ENCODE measurements at regions not wholly inside any gene's neighbourhood (a gene's known extent, or its start where the extent isn't known, plus 50 kb on each side); places are given as distances from the start of the nearest gene placed in this dataset.

DNA sequence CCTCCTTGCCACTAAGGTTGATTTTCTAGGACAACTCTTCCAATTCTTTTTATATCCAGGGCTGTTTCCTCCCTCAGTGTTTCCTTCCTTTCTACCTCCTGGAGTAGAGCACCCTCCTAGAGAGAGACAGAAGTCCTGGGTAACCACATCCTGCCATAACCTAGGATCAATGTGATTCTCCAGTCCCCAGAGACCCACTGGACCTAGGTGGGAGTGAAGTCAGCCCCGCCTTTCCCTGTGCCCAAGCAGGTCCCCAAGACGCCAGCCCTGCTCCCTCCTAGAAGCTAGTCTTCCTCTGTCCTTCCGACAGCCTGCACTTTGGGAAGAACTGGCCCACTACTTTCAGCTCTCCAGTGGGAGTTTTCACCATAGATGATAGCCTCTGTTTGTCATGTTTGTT lies 166.8 kb upstream of the PLEKHG7 start:
- CTCF ChIA-PET, result no interaction called here

DNA sequence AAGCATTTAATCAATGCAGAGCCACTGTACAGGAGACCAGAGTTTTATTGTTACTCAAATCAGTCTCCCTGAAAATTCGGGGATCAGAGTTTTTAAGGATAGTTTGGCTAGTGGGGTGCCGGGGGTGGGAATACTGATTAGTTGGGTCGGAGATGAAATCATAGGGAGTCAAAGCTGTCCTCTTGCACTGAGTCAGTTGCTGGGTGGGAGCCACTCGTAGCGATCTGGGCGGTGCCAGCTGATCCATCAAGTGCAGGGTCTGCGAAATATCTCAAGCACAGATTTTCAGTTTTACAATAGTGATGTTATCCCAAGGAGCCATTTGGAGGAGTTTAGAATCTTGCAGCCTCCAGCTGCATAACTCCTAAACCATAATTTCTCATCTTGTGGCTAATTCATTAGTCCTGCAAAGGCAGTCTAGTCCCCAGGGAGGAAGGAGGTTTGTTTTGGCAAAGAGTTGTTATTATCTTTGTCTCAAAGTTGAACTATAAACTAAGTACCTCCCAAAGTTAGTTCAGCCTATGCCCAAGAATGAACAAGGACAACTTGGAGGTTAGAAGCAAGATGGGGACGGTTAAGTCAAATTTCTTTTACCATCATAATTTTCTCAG lies 169.4 kb upstream of the PLEKHG7 start:
- no peaks in the 10 kb centered on the region for H3K36me3 ChIP-seq (ENCODE audit: control insufficient read depth, insufficient read depth, low read length)
- H3K27ac Mint-ChIP-seq (ENCODE audit: unreplicated experiment), result no peak overlapping the region
- ChIA-PET CTCF (no interaction called here), POLR2A (no interaction called here)
- H3K27me3 Mint-ChIP-seq (ENCODE audit: insufficient read depth, unreplicated experiment), result no peaks in the 10 kb centered on the region
- intact Hi-C loops (cut with micrococcal nuclease; ENCODE audit: unreplicated experiment), result no loop called here
- H3K9me3 Mint-ChIP-seq (ENCODE audit: unreplicated experiment), result no peaks in the 10 kb centered on the region
- BruUV-seq (replicated peaks), result no TSS peak
- no peaks in the 10 kb centered on the region for H3K36me3 Mint-ChIP-seq (ENCODE audit: insufficient read depth, unreplicated experiment)
- DNase-seq, result no peak
- no peak for TF ChIP-seq CTCF (IDR thresholded peaks at IDR 0.05; ENCODE audit: insufficient read depth in 1 of 2, low read depth in 1 of 2, low read length in 1 of 2, severe bottlenecking in 1 of 2, unreplicated experiment in 1 of 2)
- no peaks in the 10 kb centered on the region for H3K9me3 ChIP-seq
- no peak overlapping the region for H3K4me3 ChIP-seq (ENCODE audit: low read depth, low read length)
- no peaks in the 10 kb centered on the region; the same call in 1 of the 2 replicates for H3K27me3 ChIP-seq (replicated peaks; ENCODE audit: control insufficient read depth, insufficient read depth, low read length)
- H3K4me1 ChIP-seq, result no peaks in the 10 kb centered on the region
- H3K4me3 Mint-ChIP-seq (ENCODE audit: unreplicated experiment), result no peak overlapping the region
- no peaks in the 10 kb centered on the region for H3K4me1 Mint-ChIP-seq (ENCODE audit: low read depth, unreplicated experiment)

More for the DNA sequence above, 166.8 kb upstream of the PLEKHG7 start:
- H3K36me3 ChIP-seq (ENCODE audit: control insufficient read depth, insufficient read depth, low read length), result no peaks in the 10 kb centered on the region
- DNase-seq, result no peak
- no peak overlapping the region for H3K4me3 ChIP-seq (ENCODE audit: low read depth, low read length)
- no peaks in the 10 kb centered on the region for H3K36me3 Mint-ChIP-seq (ENCODE audit: insufficient read depth, unreplicated experiment)
- H3K27ac Mint-ChIP-seq (ENCODE audit: unreplicated experiment), result no peak overlapping the region
- POLR2A ChIA-PET, result no interaction called here
- no peaks in the 10 kb centered on the region for H3K27me3 Mint-ChIP-seq (ENCODE audit: insufficient read depth, unreplicated experiment)
- intact Hi-C loops (cut with micrococcal nuclease; ENCODE audit: unreplicated experiment), result no loop called here
- no TSS peak for BruUV-seq (replicated peaks)
- no peaks in the 10 kb centered on the region for H3K4me1 Mint-ChIP-seq (ENCODE audit: low read depth, unreplicated experiment)
- H3K27me3 ChIP-seq (replicated peaks; ENCODE audit: control insufficient read depth, insufficient read depth, low read length), result no peaks in the 10 kb centered on the region; the same call in 1 of the 2 replicates
- no peak overlapping the region for H3K4me3 Mint-ChIP-seq (ENCODE audit: unreplicated experiment)
- H3K4me1 ChIP-seq, result no peaks in the 10 kb centered on the region
- H3K9me3 Mint-ChIP-seq (ENCODE audit: unreplicated experiment), result no peaks in the 10 kb centered on the region
- no peak for TF ChIP-seq CTCF (IDR thresholded peaks at IDR 0.05; ENCODE audit: insufficient read depth in 1 of 2, low read depth in 1 of 2, low read length in 1 of 2, severe bottlenecking in 1 of 2, unreplicated experiment in 1 of 2)
- H3K9me3 ChIP-seq, result no peaks in the 10 kb centered on the region

DNA sequence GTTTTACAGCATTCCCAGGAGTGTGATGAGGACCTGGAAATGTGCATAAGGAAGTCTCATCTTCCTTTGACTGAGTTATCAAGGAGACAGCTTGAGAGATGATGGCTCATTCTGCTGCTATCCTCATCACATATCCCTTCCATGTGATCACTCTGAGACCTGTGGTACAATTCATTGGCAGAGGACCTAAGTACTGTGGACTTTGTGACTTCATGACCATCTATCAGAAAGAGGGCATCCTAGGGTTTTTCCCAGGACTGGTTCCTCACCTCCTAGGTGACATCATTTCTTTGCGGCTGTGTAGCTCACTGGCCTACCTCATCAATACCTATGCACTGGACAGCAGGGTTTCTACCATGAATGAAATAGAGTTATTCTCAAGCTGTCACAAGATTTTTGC lies 172.1 kb upstream of the PLEKHG7 start:
- ChIA-PET POLR2A (no interaction called here), CTCF (no interaction called here)
- no TSS peak for BruUV-seq (replicated peaks)
- Mint-ChIP-seq H3K4me1 (ENCODE audit: low read depth, unreplicated experiment) (no peaks in the 10 kb centered on the region), H3K4me3 (ENCODE audit: unreplicated experiment) (no peak overlapping the region), H3K36me3 (ENCODE audit: insufficient read depth, unreplicated experiment) (no peaks in the 10 kb centered on the region), H3K27me3 (ENCODE audit: insufficient read depth, unreplicated experiment) (no peaks in the 10 kb centered on the region), H3K9me3 (ENCODE audit: unreplicated experiment) (no peaks in the 10 kb centered on the region), H3K27ac (ENCODE audit: unreplicated experiment) (no peak overlapping the region)
- H3K4me1 ChIP-seq, result no peaks in the 10 kb centered on the region
- H3K4me3 ChIP-seq (ENCODE audit: low read depth, low read length), result no peak overlapping the region
- H3K9me3 ChIP-seq, result no peaks in the 10 kb centered on the region
- no peak for DNase-seq
- H3K27me3 ChIP-seq (replicated peaks; ENCODE audit: control insufficient read depth, insufficient read depth, low read length), result no peaks in the 10 kb centered on the region; the same call in 1 of the 2 replicates
- intact Hi-C loops (cut with micrococcal nuclease; ENCODE audit: unreplicated experiment), result no loop called here
- H3K36me3 ChIP-seq (ENCODE audit: control insufficient read depth, insufficient read depth, low read length), result no peaks in the 10 kb centered on the region
- no peak for TF ChIP-seq CTCF (IDR thresholded peaks at IDR 0.05; ENCODE audit: insufficient read depth in 1 of 2, low read depth in 1 of 2, low read length in 1 of 2, severe bottlenecking in 1 of 2, unreplicated experiment in 1 of 2)

Data from Caco-2 (cell line).